Vagina (tissue), 2 donors: ENCODE measurements at regions not wholly inside any gene's neighbourhood (a gene's known extent, or its start where the extent isn't known, plus 50 kb on each side); places are given as distances from the start of the nearest gene placed in this dataset.

ENCODE experiments used
- CTCF ChIP-seq, 3 experiments: fragments of 450-650 bp in 2 of 3; fragments of 200-600 bp in 1 of 3; sonication (generic) in 1 of 3; IDR thresholded peaks; one replicate each; pipeline ENCODE4 v1.5.1; 2017 to 2019; ENCODE audit warnings: antibody characterized with exemption in 3 of 3, mild to moderate bottlenecking in 2 of 3, moderate library complexity in 2 of 3
- POLR2A ChIP-seq, 2 donors: fragments of 450-650 bp; IDR thresholded peaks; one replicate each; pipeline ENCODE4 v1.6.1; 2017; ENCODE audit warnings: antibody characterized with exemption in 2 of 2, mild to moderate bottlenecking in 2 of 2, moderate library complexity in 2 of 2
- POLR2AphosphoS5 ChIP-seq, 2 donors: sonication (generic); formaldehyde crosslinking; IDR thresholded peaks; one replicate each; pipeline ENCODE4 v1.9.0; 2017; ENCODE audit warnings: antibody characterized with exemption in 2 of 2, mild to moderate bottlenecking in 2 of 2, low read depth in 1 of 2; ENCODE audit not compliant: insufficient read depth in 1 of 2

DNA sequence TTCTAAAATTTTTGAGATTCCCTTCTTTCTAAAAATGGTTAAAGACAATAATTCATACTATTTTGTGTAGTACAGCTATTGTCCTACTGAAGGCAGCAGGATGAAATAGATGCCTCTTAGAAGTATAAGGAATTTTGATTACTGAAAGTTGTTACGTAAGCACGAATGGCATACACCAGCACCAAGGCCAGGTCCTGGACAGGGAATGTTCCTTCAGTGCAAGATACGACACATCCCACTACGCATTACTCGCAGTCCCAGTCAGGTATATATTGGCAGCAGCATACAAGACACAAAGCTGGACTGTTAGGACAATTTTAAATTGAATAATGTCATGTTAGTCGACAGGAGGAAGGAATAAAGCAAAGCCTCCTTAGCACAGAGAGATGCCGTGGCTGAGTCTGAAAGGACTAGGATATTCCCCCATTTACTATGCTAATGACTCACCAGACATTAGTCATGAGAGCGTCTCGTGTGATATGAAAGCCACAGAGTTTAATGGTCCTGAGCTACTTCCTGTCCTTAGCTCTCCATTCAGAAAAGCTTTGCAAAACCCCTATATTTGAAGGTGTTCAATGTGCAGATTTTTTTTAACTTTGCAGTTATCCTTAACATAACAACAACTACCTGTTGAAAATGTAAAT is 504.3 kb downstream of the FAM133A start:
- TF ChIP-seq POLR2AphosphoS5 (IDR thresholded peaks at IDR 0.05; ENCODE audit: insufficient read depth in 1 of 2, low read depth in 1 of 2), result no peak
- TF ChIP-seq CTCF (IDR thresholded peaks at IDR 0.05), result no peak
- no peak for TF ChIP-seq POLR2A (IDR thresholded peaks at IDR 0.05)
